SK-N-SH treated with all-trans-retinoic acid at 6 μM for 48 hours (cell line): ENCODE measurements at regions not wholly inside any gene's neighbourhood (a gene's known extent, or its start where the extent isn't known, plus 50 kb on each side); places are given as distances from the start of the nearest gene placed in this dataset.

Source experiments
- ATAC-seq: fragments of 200-7000 bp; cut with Tn5 transposase; 3 replicates; pipeline ENCODE4 v1.9.1; 2020; ENCODE audit warnings: mild to moderate bottlenecking, moderate library complexity
- ARNTL ChIP-seq: fragments of 450-650 bp; formaldehyde crosslinking; IDR thresholded peaks from 2 replicates; pipeline ENCODE4 v1.5.0; 2020; ENCODE audit warnings: low read depth, mild to moderate bottlenecking, moderate library complexity, borderline replicate concordance
- CSDC2 ChIP-seq: fragments of 250-450 bp; sonication (Bioruptor Pico); IDR thresholded peaks from 2 replicates; pipeline ENCODE4 v1.5.0; 2020; ENCODE audit warnings: mild to moderate bottlenecking, moderate library complexity
- ESRRG ChIP-seq: fragments of 250-450 bp; sonication (Bioruptor Pico); IDR thresholded peaks from 2 replicates; pipeline ENCODE4 v1.6.1; 2021; ENCODE audit warnings: mild to moderate bottlenecking
- ISL1 ChIP-seq: fragments of 250-450 bp; sonication (Bioruptor Pico); IDR thresholded peaks from 2 replicates; pipeline ENCODE4 v2.1.2; 2022; ENCODE audit warnings: mild to moderate bottlenecking, moderate library complexity
- OSR1 ChIP-seq: fragments of 250-450 bp; sonication (Bioruptor Pico); IDR thresholded peaks from 2 replicates; pipeline ENCODE4 v1.8.0; 2022; ENCODE audit warnings: moderate library complexity, mild to moderate bottlenecking, inconsistent platforms
- PPARA ChIP-seq: fragments of 250-450 bp; sonication (Bioruptor Pico); IDR thresholded peaks from 2 replicates; pipeline ENCODE4 v1.5.0; 2020; ENCODE audit warnings: mild to moderate bottlenecking, borderline replicate concordance
- RARB ChIP-seq: fragments of 250-450 bp; sonication (Bioruptor Pico); IDR thresholded peaks from 2 replicates; pipeline ENCODE4 v1.8.0; 2021; ENCODE audit warnings: mild to moderate bottlenecking, moderate library complexity
- SNAI2 ChIP-seq: fragments of 250-450 bp; sonication (Bioruptor Pico); IDR thresholded peaks from 2 replicates; pipeline ENCODE4 v1.5.0; 2020; ENCODE audit warnings: mild to moderate bottlenecking, moderate library complexity
- TCF4 ChIP-seq: fragments of 250-450 bp; sonication (Bioruptor Pico); IDR thresholded peaks from 2 replicates; pipeline ENCODE4 v1.8.0; 2021; ENCODE audit warnings: mild to moderate bottlenecking, moderate library complexity, borderline replicate concordance
- TOX ChIP-seq: fragments of 250-450 bp; sonication (Bioruptor Pico); IDR thresholded peaks from 2 replicates; pipeline ENCODE4 v1.8.0; 2021; ENCODE audit warnings: mild to moderate bottlenecking, moderate library complexity, borderline replicate concordance
- ZC3H10 ChIP-seq: fragments of 250-450 bp; sonication (Bioruptor Pico); IDR thresholded peaks from 2 replicates; pipeline ENCODE4 v1.5.1; 2021; ENCODE audit warnings: mild to moderate bottlenecking, moderate library complexity
- ZFP3 ChIP-seq: fragments of 250-450 bp; sonication (Bioruptor Pico); IDR thresholded peaks from 2 replicates; pipeline ENCODE4 v1.5.0; 2020; ENCODE audit warnings: mild to moderate bottlenecking, moderate library complexity
- ZFP30 ChIP-seq: fragments of 450-650 bp; formaldehyde crosslinking; IDR thresholded peaks from 2 replicates; pipeline ENCODE4 v1.5.0; 2022; ENCODE audit warnings: mild to moderate bottlenecking, moderate library complexity
- ZNF565 ChIP-seq: fragments of 450-650 bp; formaldehyde crosslinking; conservative IDR thresholded peaks from 2 replicates; pipeline ENCODE4 v1.5.0; 2020; ENCODE audit warnings: low read depth, mild to moderate bottlenecking, moderate library complexity
- ZNF70 ChIP-seq: fragments of 450-650 bp; formaldehyde crosslinking; IDR thresholded peaks from 2 replicates; pipeline ENCODE4 v1.5.0; 2020; ENCODE audit warnings: mild to moderate bottlenecking, moderate library complexity
- ZNF8 ChIP-seq: fragments of 450-650 bp; formaldehyde crosslinking; IDR thresholded peaks from 2 replicates; pipeline ENCODE4 v1.5.0; 2020; ENCODE audit warnings: mild to moderate bottlenecking, moderate library complexity
- TF ChIP-seq, protein P1 (sequence below): fragments of 250-450 bp; sonication (Bioruptor Pico); IDR thresholded peaks from 2 replicates; pipeline ENCODE4 v1.8.0; 2020; ENCODE audit warnings: mild to moderate bottlenecking, moderate library complexity, borderline replicate concordance
- TF ChIP-seq, protein P2 (sequence below): fragments of 250-450 bp; sonication (Bioruptor Pico); IDR thresholded peaks from 2 replicates; pipeline ENCODE4 v1.5.1; 2021; ENCODE audit warnings: mild to moderate bottlenecking, moderate library complexity
- TF ChIP-seq, protein P3 (sequence below): fragments of 250-450 bp; sonication (Bioruptor Pico); IDR thresholded peaks from 2 replicates; pipeline ENCODE4 v1.5.0; 2020; ENCODE audit warnings: mild to moderate bottlenecking, moderate library complexity
- TF ChIP-seq, protein P4 (sequence below): fragments of 250-450 bp; sonication (Bioruptor Pico); IDR thresholded peaks from 2 replicates; pipeline ENCODE4 v1.8.0; 2021; ENCODE audit warnings: low read depth, mild to moderate bottlenecking, moderate library complexity, borderline replicate concordance

DNA sequence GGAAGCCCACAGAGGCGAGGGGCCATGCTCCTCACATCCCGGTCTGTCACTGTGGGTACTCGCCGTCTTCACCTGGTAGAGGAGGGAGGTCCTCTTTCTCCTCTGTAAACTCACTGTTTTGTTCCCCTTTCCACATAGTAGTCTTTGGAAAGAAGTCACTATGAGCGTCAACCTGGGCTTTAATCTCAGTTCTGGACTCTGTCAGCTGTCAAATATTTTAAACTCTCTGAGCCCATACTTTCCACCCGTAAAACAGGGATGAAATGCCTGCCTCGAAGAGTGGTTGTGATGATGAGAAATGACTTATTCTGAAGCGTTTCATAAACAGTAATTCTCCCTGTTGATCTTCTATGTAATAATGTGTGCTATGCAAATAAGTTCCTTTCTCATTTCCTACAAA lies 547.1 kb upstream of the SOX11 start:
- ATAC-seq, result no peak
- TF ChIP-seq, protein P1, sequence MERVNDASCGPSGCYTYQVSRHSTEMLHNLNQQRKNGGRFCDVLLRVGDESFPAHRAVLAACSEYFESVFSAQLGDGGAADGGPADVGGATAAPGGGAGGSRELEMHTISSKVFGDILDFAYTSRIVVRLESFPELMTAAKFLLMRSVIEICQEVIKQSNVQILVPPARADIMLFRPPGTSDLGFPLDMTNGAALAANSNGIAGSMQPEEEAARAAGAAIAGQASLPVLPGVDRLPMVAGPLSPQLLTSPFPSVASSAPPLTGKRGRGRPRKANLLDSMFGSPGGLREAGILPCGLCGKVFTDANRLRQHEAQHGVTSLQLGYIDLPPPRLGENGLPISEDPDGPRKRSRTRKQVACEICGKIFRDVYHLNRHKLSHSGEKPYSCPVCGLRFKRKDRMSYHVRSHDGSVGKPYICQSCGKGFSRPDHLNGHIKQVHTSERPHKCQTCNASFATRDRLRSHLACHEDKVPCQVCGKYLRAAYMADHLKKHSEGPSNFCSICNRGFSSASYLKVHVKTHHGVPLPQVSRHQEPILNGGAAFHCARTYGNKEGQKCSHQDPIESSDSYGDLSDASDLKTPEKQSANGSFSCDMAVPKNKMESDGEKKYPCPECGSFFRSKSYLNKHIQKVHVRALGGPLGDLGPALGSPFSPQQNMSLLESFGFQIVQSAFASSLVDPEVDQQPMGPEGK (CRISPR knock-in tag), result no peak
- no peak for TF ChIP-seq ESRRG (CRISPR knock-in tag)
- no peak for TF ChIP-seq ZNF565 (CRISPR knock-in tag)
- TF ChIP-seq RARB (CRISPR knock-in tag), result no peak
- no peak for TF ChIP-seq ARNTL (CRISPR knock-in tag)
- no peak for TF ChIP-seq ZFP3
- TF ChIP-seq, protein P2, sequence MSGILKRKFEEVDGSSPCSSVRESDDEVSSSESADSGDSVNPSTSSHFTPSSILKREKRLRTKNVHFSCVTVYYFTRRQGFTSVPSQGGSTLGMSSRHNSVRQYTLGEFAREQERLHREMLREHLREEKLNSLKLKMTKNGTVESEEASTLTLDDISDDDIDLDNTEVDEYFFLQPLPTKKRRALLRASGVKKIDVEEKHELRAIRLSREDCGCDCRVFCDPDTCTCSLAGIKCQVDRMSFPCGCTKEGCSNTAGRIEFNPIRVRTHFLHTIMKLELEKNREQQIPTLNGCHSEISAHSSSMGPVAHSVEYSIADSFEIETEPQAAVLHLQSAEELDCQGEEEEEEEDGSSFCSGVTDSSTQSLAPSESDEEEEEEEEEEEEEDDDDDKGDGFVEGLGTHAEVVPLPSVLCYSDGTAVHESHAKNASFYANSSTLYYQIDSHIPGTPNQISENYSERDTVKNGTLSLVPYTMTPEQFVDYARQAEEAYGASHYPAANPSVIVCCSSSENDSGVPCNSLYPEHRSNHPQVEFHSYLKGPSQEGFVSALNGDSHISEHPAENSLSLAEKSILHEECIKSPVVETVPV (CRISPR knock-in tag), result no peak
- no peak for TF ChIP-seq TCF4 (CRISPR knock-in tag)
- TF ChIP-seq PPARA (CRISPR knock-in tag), result no peak
- no peak for TF ChIP-seq CSDC2 (CRISPR knock-in tag)
- TF ChIP-seq ISL1 (CRISPR knock-in tag), result no peak

DNA sequence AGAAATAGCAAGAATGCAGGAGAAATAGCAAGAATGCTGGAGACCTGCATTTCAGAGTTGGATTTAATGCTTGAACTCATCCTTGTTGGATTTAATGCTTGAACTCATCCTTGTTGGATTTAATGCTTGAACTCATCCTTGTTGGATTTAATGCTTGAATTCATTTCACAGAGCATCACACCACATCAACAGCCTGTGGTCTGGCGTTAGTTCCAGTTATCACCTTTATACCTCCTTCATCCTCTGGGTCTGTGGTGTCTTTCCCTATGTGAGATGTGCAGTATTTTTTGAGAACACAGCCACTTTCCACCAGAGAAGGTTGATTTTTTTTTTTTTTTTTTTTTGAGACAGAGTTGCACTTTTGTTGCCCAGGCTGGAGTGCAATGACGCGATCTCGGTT lies 546.4 kb upstream of the SOX11 start:
- TF ChIP-seq TCF4 (CRISPR knock-in tag) (no peak), ZFP30 (CRISPR knock-in tag) (no peak), ZNF70 (no peak), OSR1 (CRISPR knock-in tag) (no peak), ZNF565 (CRISPR knock-in tag) (no peak), ZFP3 (no peak), ISL1 (CRISPR knock-in tag) (no peak), ARNTL (CRISPR knock-in tag) (no peak), CSDC2 (CRISPR knock-in tag) (no peak)
- no peak for ATAC-seq

DNA sequence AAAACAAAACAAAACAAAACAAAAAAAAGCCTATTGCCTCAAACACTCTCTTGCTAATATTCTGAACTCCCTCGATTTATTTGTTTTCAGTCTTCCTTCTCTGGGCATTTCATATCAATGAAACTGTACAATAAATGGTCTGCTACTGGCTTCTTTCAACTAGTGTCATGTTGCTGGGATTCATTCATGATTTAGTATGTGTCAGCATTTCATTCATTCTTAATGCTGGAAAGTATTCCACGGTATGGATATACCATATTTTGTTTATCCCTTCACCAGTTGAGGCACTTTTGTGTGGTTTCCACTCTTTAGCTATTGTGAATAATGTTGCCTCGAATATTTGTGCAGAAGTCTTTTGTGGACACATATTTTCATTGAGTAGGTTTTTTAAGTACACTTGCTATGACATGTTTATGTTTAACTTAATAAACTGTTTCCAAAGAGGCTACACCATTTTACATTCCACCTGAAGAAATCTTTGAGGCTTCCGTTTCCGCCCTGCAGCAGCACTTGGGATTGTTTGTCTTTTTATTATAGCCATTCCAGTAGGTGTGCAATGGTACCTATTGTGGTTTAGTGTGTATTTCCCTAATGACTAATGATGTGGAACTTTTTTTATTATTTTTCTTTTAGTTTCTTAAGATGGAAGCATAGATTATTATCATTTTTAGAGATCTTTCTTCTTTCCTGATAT lies 543.6 kb upstream of the SOX11 start:
- ATAC-seq, result no peak
- no peak for TF ChIP-seq ZC3H10 (CRISPR knock-in tag)
- no peak for TF ChIP-seq ESRRG (CRISPR knock-in tag)
- TF ChIP-seq ARNTL (CRISPR knock-in tag), result no peak
- no peak for TF ChIP-seq RARB (CRISPR knock-in tag)
- TF ChIP-seq CSDC2 (CRISPR knock-in tag), result no peak
- TF ChIP-seq SNAI2 (CRISPR knock-in tag), result no peak
- TF ChIP-seq TCF4 (CRISPR knock-in tag), result no peak
- no peak for TF ChIP-seq ZFP3
- TF ChIP-seq, protein P3, sequence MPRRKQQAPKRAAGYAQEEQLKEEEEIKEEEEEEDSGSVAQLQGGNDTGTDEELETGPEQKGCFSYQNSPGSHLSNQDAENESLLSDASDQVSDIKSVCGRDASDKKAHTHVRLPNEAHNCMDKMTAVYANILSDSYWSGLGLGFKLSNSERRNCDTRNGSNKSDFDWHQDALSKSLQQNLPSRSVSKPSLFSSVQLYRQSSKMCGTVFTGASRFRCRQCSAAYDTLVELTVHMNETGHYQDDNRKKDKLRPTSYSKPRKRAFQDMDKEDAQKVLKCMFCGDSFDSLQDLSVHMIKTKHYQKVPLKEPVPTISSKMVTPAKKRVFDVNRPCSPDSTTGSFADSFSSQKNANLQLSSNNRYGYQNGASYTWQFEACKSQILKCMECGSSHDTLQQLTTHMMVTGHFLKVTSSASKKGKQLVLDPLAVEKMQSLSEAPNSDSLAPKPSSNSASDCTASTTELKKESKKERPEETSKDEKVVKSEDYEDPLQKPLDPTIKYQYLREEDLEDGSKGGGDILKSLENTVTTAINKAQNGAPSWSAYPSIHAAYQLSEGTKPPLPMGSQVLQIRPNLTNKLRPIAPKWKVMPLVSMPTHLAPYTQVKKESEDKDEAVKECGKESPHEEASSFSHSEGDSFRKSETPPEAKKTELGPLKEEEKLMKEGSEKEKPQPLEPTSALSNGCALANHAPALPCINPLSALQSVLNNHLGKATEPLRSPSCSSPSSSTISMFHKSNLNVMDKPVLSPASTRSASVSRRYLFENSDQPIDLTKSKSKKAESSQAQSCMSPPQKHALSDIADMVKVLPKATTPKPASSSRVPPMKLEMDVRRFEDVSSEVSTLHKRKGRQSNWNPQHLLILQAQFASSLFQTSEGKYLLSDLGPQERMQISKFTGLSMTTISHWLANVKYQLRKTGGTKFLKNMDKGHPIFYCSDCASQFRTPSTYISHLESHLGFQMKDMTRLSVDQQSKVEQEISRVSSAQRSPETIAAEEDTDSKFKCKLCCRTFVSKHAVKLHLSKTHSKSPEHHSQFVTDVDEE (CRISPR knock-in tag), result no peak
- TF ChIP-seq ZFP30 (CRISPR knock-in tag), result no peak
- no peak for TF ChIP-seq ZNF70
- TF ChIP-seq, protein P1 (CRISPR knock-in tag), result no peak
- no peak for TF ChIP-seq OSR1 (CRISPR knock-in tag)
- no peak for TF ChIP-seq TOX (CRISPR knock-in tag)
- TF ChIP-seq, protein P4, sequence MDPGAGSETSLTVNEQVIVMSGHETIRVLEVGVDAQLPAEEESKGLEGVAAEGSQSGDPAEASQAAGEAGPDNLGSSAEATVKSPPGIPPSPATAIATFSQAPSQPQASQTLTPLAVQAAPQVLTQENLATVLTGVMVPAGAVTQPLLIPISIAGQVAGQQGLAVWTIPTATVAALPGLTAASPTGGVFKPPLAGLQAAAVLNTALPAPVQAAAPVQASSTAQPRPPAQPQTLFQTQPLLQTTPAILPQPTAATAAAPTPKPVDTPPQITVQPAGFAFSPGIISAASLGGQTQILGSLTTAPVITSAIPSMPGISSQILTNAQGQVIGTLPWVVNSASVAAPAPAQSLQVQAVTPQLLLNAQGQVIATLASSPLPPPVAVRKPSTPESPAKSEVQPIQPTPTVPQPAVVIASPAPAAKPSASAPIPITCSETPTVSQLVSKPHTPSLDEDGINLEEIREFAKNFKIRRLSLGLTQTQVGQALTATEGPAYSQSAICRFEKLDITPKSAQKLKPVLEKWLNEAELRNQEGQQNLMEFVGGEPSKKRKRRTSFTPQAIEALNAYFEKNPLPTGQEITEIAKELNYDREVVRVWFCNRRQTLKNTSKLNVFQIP (CRISPR knock-in tag), result no peak
- TF ChIP-seq PPARA (CRISPR knock-in tag), result no peak
- TF ChIP-seq ZNF8 (CRISPR knock-in tag), result no peak
- no peak for TF ChIP-seq ZNF565 (CRISPR knock-in tag)
- no peak for TF ChIP-seq ISL1 (CRISPR knock-in tag)
- TF ChIP-seq, all 23 proteins: peak for 0
